H1 (cell line): ENCODE measurements at regions not wholly inside any gene's neighbourhood (a gene's known extent, or its start where the extent isn't known, plus 50 kb on each side); places are given as distances from the start of the nearest gene placed in this dataset.

Experiments
- CTCF ChIA-PET: fragments of 300-600 bp; sonication (Branson Sonifier 250); formaldehyde crosslinking; loops from one replicate; lab custom pipeline; 2021; ENCODE audit not compliant: partially characterized antibody; lab: Charles Lee
- POLR2A ChIA-PET: fragments of 300-600 bp; sonication (Branson Sonifier 250); formaldehyde crosslinking; loops from one replicate; lab custom pipeline; 2021; ENCODE audit warnings: inconsistent platforms; ENCODE audit not compliant: partially characterized antibody; lab: Charles Lee
- DNase-seq, 2 experiments: peaks; one replicate each; pipeline versions ENCODE4 v3.0.0 to v3.0.0-alpha.2; 2010 to 2022; ENCODE audit warnings: low spot score in 2 of 2, low read depth in 1 of 2, mixed read lengths in 1 of 2
- FAIRE-seq: peaks from 2 replicates; lab custom pipeline; 2011; peaks lifted over from hg19 to GRCh38; lab: Jason Lieb, UNC
- H2AFZ ChIP-seq: 2 replicates; pipeline ENCODE4 v1.8.1; 2012; ENCODE audit warnings: low read length, inconsistent platforms
- H2AK5ac ChIP-seq: 2 replicates; pipeline ENCODE4 v1.6.1; 2013; ENCODE audit warnings: low read depth, low read length
- H2BK120ac ChIP-seq: replicated peaks from 2 replicates; pipeline ENCODE3; 2013; ENCODE audit warnings: low read depth, low read length, inconsistent platforms
- H2BK12ac ChIP-seq: 2 replicates; pipeline ENCODE4 v1.6.1; 2013; ENCODE audit warnings: low read depth, low read length
- H2BK15ac ChIP-seq: 2 replicates; pipeline ENCODE4 v1.6.1; 2013; ENCODE audit warnings: low read length
- H2BK20ac ChIP-seq: 2 replicates; pipeline ENCODE4 v1.6.1; 2013; ENCODE audit warnings: low read length
- H2BK5ac ChIP-seq: 2 replicates; pipeline ENCODE4 v1.6.1; 2013; ENCODE audit warnings: low read depth, low read length
- H3K14ac ChIP-seq: 2 replicates; pipeline ENCODE4 v1.6.1; 2013; ENCODE audit warnings: inconsistent platforms; ENCODE audit not compliant: insufficient read length
- H3K18ac ChIP-seq: 2 replicates; pipeline ENCODE4 v1.6.1; 2013; ENCODE audit warnings: low read length; ENCODE audit errors: extremely low read depth
- H3K23ac ChIP-seq: 2 replicates; pipeline ENCODE4 v1.6.1; 2013; ENCODE audit warnings: inconsistent platforms; ENCODE audit not compliant: insufficient read length
- H3K23me2 ChIP-seq: 2 replicates; pipeline ENCODE4 v1.6.1; 2013; ENCODE audit warnings: low read depth, low read length
- H3K27ac ChIP-seq: 2 replicates; pipeline ENCODE4 v1.6.1; 2011; ENCODE audit warnings: low read depth, low read length, inconsistent platforms
- H3K27me3 ChIP-seq, 4 experiments: replicated peaks in 1 of 4; 1 replicate in 1 of 4; 2 replicates in 3 of 4; pipeline versions ENCODE4 v1.6.1 to v1.8.1; 2011 to 2013; ENCODE audit warnings: low read length in 3 of 4, mild to moderate bottlenecking in 3 of 4, inconsistent platforms in 2 of 4, mixed read lengths in 2 of 4, moderate library complexity in 1 of 4; ENCODE audit not compliant: control insufficient read depth in 3 of 4, insufficient read depth in 3 of 4; ENCODE audit errors: extremely low read depth in 1 of 4
- H3K36me3 ChIP-seq, 4 experiments: 2 replicates each; pipeline versions ENCODE4 v1.6.1 to v1.8.1; 2011 to 2013; ENCODE audit warnings: mild to moderate bottlenecking in 4 of 4, low read length in 3 of 4, moderate library complexity in 2 of 4, control low read depth in 1 of 4, inconsistent platforms in 1 of 4; ENCODE audit not compliant: insufficient read depth in 4 of 4, control insufficient read depth in 2 of 4
- H3K4ac ChIP-seq: replicated peaks from 2 replicates; pipeline ENCODE3; 2013; ENCODE audit warnings: low read length, low read depth, mixed read lengths, inconsistent platforms; ENCODE audit not compliant: insufficient read length
- H3K4me1 ChIP-seq, 4 experiments: replicated peaks in 1 of 4; 1 replicate in 1 of 4; 2 replicates in 3 of 4; pipeline versions ENCODE4 v1.6.1 to v1.8.1; 2011 to 2013; ENCODE audit warnings: low read length in 3 of 4, inconsistent platforms in 2 of 4, mixed read lengths in 1 of 4; ENCODE audit not compliant: insufficient read depth in 4 of 4, control insufficient read depth in 3 of 4
- H3K4me2 ChIP-seq, 2 experiments: 2 replicates each; pipeline versions ENCODE4 v1.6.1 to v1.8.1; 2011 to 2013; ENCODE audit warnings: low read depth in 2 of 2, low read length in 2 of 2, control low read depth in 1 of 2, inconsistent platforms in 1 of 2, mild to moderate bottlenecking in 1 of 2; ENCODE audit not compliant: insufficient read depth in 1 of 2
- H3K4me3 ChIP-seq, 4 experiments: fragments of 200-600, 300-600 bp in 1 of 4; sonication (generic), shearing (Covaris generic), sonication (Bioruptor Twin) in 1 of 4; 2 replicates each; pipeline versions ENCODE4 v1.5.1 to v1.8.1; 2011 to 2016; ENCODE audit warnings: low read length in 4 of 4, low read depth in 3 of 4, control low read depth in 2 of 4, inconsistent platforms in 2 of 4, mild to moderate bottlenecking in 2 of 4, mixed read lengths in 1 of 4, moderate library complexity in 1 of 4; ENCODE audit not compliant: insufficient read depth in 2 of 4; ENCODE audit errors: extremely low read depth in 1 of 4
- H3K56ac ChIP-seq: replicated peaks from 2 replicates; pipeline ENCODE3; 2013; ENCODE audit warnings: low read depth, mild to moderate bottlenecking, mixed read lengths, low read length, inconsistent platforms; ENCODE audit not compliant: insufficient read length
- H3K79me1 ChIP-seq: 2 replicates; pipeline ENCODE4 v1.6.1; 2013; ENCODE audit warnings: low read depth, low read length, control low read depth
- H3K79me2 ChIP-seq, 2 experiments: 2 replicates each; pipeline versions ENCODE4 v1.6.1 to v1.8.1; 2012 to 2013; ENCODE audit warnings: low read length in 2 of 2, mild to moderate bottlenecking in 2 of 2, inconsistent platforms in 1 of 2; ENCODE audit not compliant: insufficient read depth in 2 of 2, control insufficient read depth in 1 of 2
- H3K9ac ChIP-seq, 4 experiments: replicated peaks in 1 of 4; 1 replicate in 1 of 4; 2 replicates in 3 of 4; pipeline versions ENCODE4 v1.6.1 to v1.8.1; 2011 to 2013; ENCODE audit warnings: low read depth in 3 of 4, low read length in 3 of 4, control low read depth in 2 of 4, mild to moderate bottlenecking in 2 of 4, moderate library complexity in 2 of 4, inconsistent platforms in 1 of 4; ENCODE audit errors: extremely low read depth in 1 of 4
- H3K9me3 ChIP-seq, 2 experiments: 2 replicates each; pipeline versions ENCODE4 v1.6.1 to v1.8.1; 2012 to 2013; ENCODE audit warnings: mild to moderate bottlenecking in 2 of 2, moderate library complexity in 2 of 2, control low read depth in 1 of 2, inconsistent platforms in 1 of 2, low read depth in 1 of 2, low read length in 1 of 2, mixed read lengths in 1 of 2; ENCODE audit not compliant: insufficient read depth in 2 of 2
- H4K20me1 ChIP-seq, 2 experiments: replicated peaks in 1 of 2; 2 replicates each; pipeline versions ENCODE3 to v1.8.1; 2011 to 2013; ENCODE audit warnings: inconsistent platforms in 2 of 2, low read length in 2 of 2, mild to moderate bottlenecking in 1 of 2; ENCODE audit not compliant: insufficient read depth in 2 of 2, control insufficient read depth in 1 of 2
- H4K5ac ChIP-seq: 2 replicates; pipeline ENCODE4 v1.6.1; 2013; ENCODE audit warnings: low read length, low read depth, mixed read lengths, inconsistent platforms; ENCODE audit not compliant: insufficient read length
- H4K8ac ChIP-seq: 2 replicates; pipeline ENCODE4 v1.8.0; 2013; ENCODE audit warnings: mild to moderate bottlenecking, moderate library complexity, low read length, inconsistent platforms; ENCODE audit not compliant: insufficient read depth; ENCODE audit errors: extremely low read depth
- H4K91ac ChIP-seq: replicated peaks from 2 replicates; pipeline ENCODE3; 2013; ENCODE audit warnings: low read length, mixed read lengths, inconsistent platforms; ENCODE audit not compliant: insufficient read length
- BACH1 ChIP-seq: IDR thresholded peaks from 2 replicates; pipeline ENCODE4 v1.6.1; 2012; ENCODE audit warnings: low read length, improper control_type of control experiment
- FOSL1 ChIP-seq: IDR thresholded peaks from 2 replicates; pipeline ENCODE4 v1.6.1; 2011; ENCODE audit warnings: mild to moderate bottlenecking, low read depth, low read length, moderate library complexity; ENCODE audit not compliant: insufficient read depth
- JUND ChIP-seq: IDR thresholded peaks from 2 replicates; pipeline ENCODE4 v1.6.1; 2011; ENCODE audit warnings: mild to moderate bottlenecking, improper control_type of control experiment, low read length
- SP1 ChIP-seq: IDR thresholded peaks from 2 replicates; pipeline ENCODE4 v1.6.1; 2011; ENCODE audit warnings: low read depth, low read length
- SRF ChIP-seq: IDR thresholded peaks from 2 replicates; pipeline ENCODE4 v1.6.1; 2011; ENCODE audit warnings: mild to moderate bottlenecking, low read depth, low read length, moderate library complexity
- TBP ChIP-seq: IDR thresholded peaks from 2 replicates; pipeline ENCODE4 v1.6.1; 2011; ENCODE audit warnings: low read depth, low read length, improper control_type of control experiment
- WGBS, 2 experiments: shearing (Covaris generic) in 1 of 2; methylation state at CpG; one replicate each; pipeline versions ENCODE4 v1.1.6 to v1.1.7; 2013 to 2015; ENCODE audit warnings: low lambda C conversion rate in 2 of 2, mixed read lengths in 2 of 2, inconsistent platforms in 1 of 2, low coverage in 1 of 2, missing lambda C conversion rate in 1 of 2; ENCODE audit not compliant: insufficient replicate concordance in 2 of 2, insufficient coverage in 1 of 2, insufficient read length in 1 of 2; ENCODE audit errors: extremely low coverage in 1 of 2, missing lambda C conversion rate in 1 of 2; 5-methylcytosine and 5-hydroxymethylcytosine counted together
- TF ChIP-seq, protein P1 (sequence below), 3 experiments: IDR thresholded peaks; 1 replicate in 2 of 3; 2 replicates in 1 of 3; pipeline versions ENCODE4 v1.5.1 to v1.6.1; 2011; ENCODE audit warnings: low read length in 3 of 3, mild to moderate bottlenecking in 3 of 3, inconsistent platforms in 2 of 3, low read depth in 1 of 3, moderate library complexity in 1 of 3; ENCODE audit not compliant: insufficient read depth in 1 of 3; ENCODE audit errors: control extremely low read depth in 1 of 3
- TF ChIP-seq, protein P2 (sequence below): IDR thresholded peaks from 2 replicates; pipeline ENCODE4 v1.6.1; 2011; ENCODE audit warnings: low read depth, mild to moderate bottlenecking, low read length; ENCODE audit not compliant: insufficient read depth
- TF ChIP-seq, protein P3 (sequence below): IDR thresholded peaks from 2 replicates; pipeline ENCODE4 v1.6.1; 2012; ENCODE audit warnings: low read length, inconsistent platforms

DNA sequence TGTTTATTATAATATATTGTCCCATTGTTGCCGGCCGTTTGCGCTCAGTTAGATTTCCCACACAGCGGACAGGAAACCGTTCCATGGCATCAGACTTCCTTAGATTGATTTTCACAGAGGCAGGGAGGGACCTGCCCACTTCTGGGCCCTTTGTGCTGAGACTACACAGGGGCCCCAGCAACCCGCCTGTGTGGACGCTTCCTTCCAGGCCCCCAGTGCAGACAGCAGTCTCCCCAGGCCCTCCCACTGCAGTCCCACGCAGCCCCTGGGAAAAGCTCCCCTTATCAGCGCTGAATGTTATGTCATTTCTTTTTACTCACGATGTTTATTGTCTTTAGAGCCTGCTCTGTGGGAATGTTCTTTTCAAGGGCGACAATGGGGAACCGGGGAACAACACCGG is 351.7 kb upstream of the ARGLU1 start:
- FAIRE-seq = no peak
- Histone ChIP-seq H4K91ac (peak overlapping the region; percentile 62), H3K79me1 (no peaks in the 10 kb centered on the region), H2BK5ac (no peak overlapping the region), H3K14ac (no peak overlapping the region), H2BK120ac (no peak overlapping the region), H4K5ac (peak overlapping the region; percentile 15), H3K18ac (no peak overlapping the region), H3K9me3 (no peaks in the 10 kb centered on the region), H2AFZ (no peak overlapping the region), H3K4ac (no peak overlapping the region), H3K23ac (no peak overlapping the region), H2BK20ac (no peak overlapping the region), H3K27me3 (no peaks in the 10 kb centered on the region; a peak in 1 of 7 replicates), H3K27ac (no peak overlapping the region), H2BK15ac (no peak overlapping the region), H3K23me2 (peaks cover 2% of the 10 kb centered on the region; the same call in 1 of the 2 replicates), H4K8ac (no peak overlapping the region), H4K20me1 (no peaks in the 10 kb centered on the region), H3K4me3 (no peak overlapping the region), H3K4me2 (no peak overlapping the region; a peak in 1 of 4 replicates), H2AK5ac (no peak overlapping the region), H3K56ac (no peak overlapping the region), H2BK12ac (peak overlapping the region; percentile 68; the same call in 1 of the 2 replicates), H3K79me2 (no peaks in the 10 kb centered on the region), H3K9ac (no peak overlapping the region; a peak in 1 of 7 replicates), H3K36me3 (no peaks in the 10 kb centered on the region), H3K4me1 (peaks cover 0 to 18% (median 11%) of the 10 kb centered on the region in 4 experiments; a peak in 6 of 7 replicates)
- DNase-seq = no peak
- ChIA-PET POLR2A (no interaction called here), CTCF (interaction anchor here (0.6 to 2.1 kb wide), 11 partner anchors 25 to 730 kb away, joined by 3 to 6 read pairs (median 3); partner anchors contain the start of gene EFNB2)
- WGBS, 2 experiments = 67% methylated on average over 13 of the region's 13 CpGs; no CpG with 5 or more reads in 1 of the 2 experiments
- TF ChIP-seq JUND (no peak), SRF (no peak), BACH1 (no peak), TBP (no peak), SP1 (no peak), FOSL1 (no peak)
- TF ChIP-seq, protein P1, sequence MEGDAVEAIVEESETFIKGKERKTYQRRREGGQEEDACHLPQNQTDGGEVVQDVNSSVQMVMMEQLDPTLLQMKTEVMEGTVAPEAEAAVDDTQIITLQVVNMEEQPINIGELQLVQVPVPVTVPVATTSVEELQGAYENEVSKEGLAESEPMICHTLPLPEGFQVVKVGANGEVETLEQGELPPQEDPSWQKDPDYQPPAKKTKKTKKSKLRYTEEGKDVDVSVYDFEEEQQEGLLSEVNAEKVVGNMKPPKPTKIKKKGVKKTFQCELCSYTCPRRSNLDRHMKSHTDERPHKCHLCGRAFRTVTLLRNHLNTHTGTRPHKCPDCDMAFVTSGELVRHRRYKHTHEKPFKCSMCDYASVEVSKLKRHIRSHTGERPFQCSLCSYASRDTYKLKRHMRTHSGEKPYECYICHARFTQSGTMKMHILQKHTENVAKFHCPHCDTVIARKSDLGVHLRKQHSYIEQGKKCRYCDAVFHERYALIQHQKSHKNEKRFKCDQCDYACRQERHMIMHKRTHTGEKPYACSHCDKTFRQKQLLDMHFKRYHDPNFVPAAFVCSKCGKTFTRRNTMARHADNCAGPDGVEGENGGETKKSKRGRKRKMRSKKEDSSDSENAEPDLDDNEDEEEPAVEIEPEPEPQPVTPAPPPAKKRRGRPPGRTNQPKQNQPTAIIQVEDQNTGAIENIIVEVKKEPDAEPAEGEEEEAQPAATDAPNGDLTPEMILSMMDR (IDR thresholded peaks at IDR 0.05; ENCODE audit: control extremely low read depth in 1 of 3, insufficient read depth in 1 of 3, low read depth in 1 of 3, low read length in 3 of 3) = no peak
- TF ChIP-seq, protein P2, sequence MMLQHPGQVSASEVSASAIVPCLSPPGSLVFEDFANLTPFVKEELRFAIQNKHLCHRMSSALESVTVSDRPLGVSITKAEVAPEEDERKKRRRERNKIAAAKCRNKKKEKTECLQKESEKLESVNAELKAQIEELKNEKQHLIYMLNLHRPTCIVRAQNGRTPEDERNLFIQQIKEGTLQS = no peak
- TF ChIP-seq, protein P3, sequence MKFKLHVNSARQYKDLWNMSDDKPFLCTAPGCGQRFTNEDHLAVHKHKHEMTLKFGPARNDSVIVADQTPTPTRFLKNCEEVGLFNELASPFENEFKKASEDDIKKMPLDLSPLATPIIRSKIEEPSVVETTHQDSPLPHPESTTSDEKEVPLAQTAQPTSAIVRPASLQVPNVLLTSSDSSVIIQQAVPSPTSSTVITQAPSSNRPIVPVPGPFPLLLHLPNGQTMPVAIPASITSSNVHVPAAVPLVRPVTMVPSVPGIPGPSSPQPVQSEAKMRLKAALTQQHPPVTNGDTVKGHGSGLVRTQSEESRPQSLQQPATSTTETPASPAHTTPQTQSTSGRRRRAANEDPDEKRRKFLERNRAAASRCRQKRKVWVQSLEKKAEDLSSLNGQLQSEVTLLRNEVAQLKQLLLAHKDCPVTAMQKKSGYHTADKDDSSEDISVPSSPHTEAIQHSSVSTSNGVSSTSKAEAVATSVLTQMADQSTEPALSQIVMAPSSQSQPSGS = no peak
